GM18909 (cell line): ENCODE measurements at regions not wholly inside any gene's neighbourhood (a gene's known extent, or its start where the extent isn't known, plus 50 kb on each side); places are given as distances from the start of the nearest gene placed in this dataset.
"Not testable (repeated sequence)": the region's sequence is repeated elsewhere in the genome, so short reads cannot be mapped to it uniquely, and the experiment has no call there.

Experiments
- ATAC-seq: cut with Tn5 transposase; IDR thresholded peaks from one replicate; pipeline ENCODE4 v1.9.1; 2021; ENCODE audit warnings: mild to moderate bottlenecking; ENCODE audit not compliant: unreplicated experiment, poor library complexity

GRCh38 chr5:44252545-44252944 is 136.7 kb downstream of the FGF10 start:
- ATAC-seq: no peak

- no peak for ATAC-seq
Observed at GRCh38 chr5:44246986-44247385, 142.2 kb downstream of the FGF10 start.

- ATAC-seq: no peak
Observed at GRCh38 chr5:44245935-44246334, 143.3 kb downstream of the FGF10 start.

- ATAC-seq: no peak
Observed at GRCh38 chr5:44242791-44243190, 146.4 kb downstream of the FGF10 start.

GRCh38 chr5:44236040-44236439 is 153.2 kb downstream of the FGF10 start:
- no peak for ATAC-seq

- no peak for ATAC-seq
Observed at GRCh38 chr5:44233691-44234090, 155.5 kb downstream of the FGF10 start.

GRCh38 chr5:44225231-44226160 is 163.7 kb downstream of the FGF10 start:
- ATAC-seq: no peak

- ATAC-seq: no peak
Observed at GRCh38 chr5:44199408-44199807, 189.8 kb downstream of the FGF10 start.

GRCh38 chr5:44189255-44189654 is 200.0 kb downstream of the FGF10 start:
- no peak for ATAC-seq

- ATAC-seq: no peak
Observed at GRCh38 chr5:44187973-44188372, 201.2 kb downstream of the FGF10 start.

- no peak for ATAC-seq
Observed at GRCh38 chr5:44183753-44184152, 205.5 kb downstream of the FGF10 start.

- no peak for ATAC-seq
Observed at GRCh38 chr5:44183312-44183711, 205.9 kb downstream of the FGF10 start.

GRCh38 chr5:44178414-44178813 is 210.8 kb downstream of the FGF10 start:
- ATAC-seq: no peak

- ATAC-seq: peak; percentile 45
Observed at GRCh38 chr5:44167540-44167939, 221.7 kb downstream of the FGF10 start.

- ATAC-seq: no peak
Observed at GRCh38 chr5:44160369-44160768, 228.9 kb downstream of the FGF10 start.

GRCh38 chr5:44150075-44150723 is 239.0 kb downstream of the FGF10 start:
- no peak for ATAC-seq

GRCh38 chr5:44117947-44118346 is 271.3 kb downstream of the FGF10 start:
- not testable (repeated sequence) for ATAC-seq

- not testable (repeated sequence) for ATAC-seq
Observed at GRCh38 chr5:44108232-44108631, 281.0 kb downstream of the FGF10 start.

- ATAC-seq: no peak
Observed at GRCh38 chr5:44099643-44100042, 289.6 kb downstream of the FGF10 start.

GRCh38 chr5:44089424-44090144 is 299.6 kb downstream of the FGF10 start:
- ATAC-seq: no peak

- ATAC-seq: no peak
Observed at GRCh38 chr5:44085083-44085482, 304.1 kb downstream of the FGF10 start.
